HTR-8/SVneo (cell line): ENCODE measurements at regions not wholly inside any gene's neighbourhood (a gene's known extent, or its start where the extent isn't known, plus 50 kb on each side); places are given as distances from the start of the nearest gene placed in this dataset.
"Not testable (repeated sequence)": the region's sequence is repeated elsewhere in the genome, so short reads cannot be mapped to it uniquely, and the experiment has no call there.

ENCODE experiments used
- DNase-seq: peaks from one replicate; pipeline ENCODE4 v3.0.0; 2011; ENCODE audit warnings: low spot score, mixed read lengths; ENCODE audit not compliant: insufficient read length
- FAIRE-seq: peaks from 2 replicates; lab custom pipeline; 2011; peaks lifted over from hg19 to GRCh38; lab: Jason Lieb, UNC

- DNase-seq = no peak
- no peak for FAIRE-seq
Measured at GRCh38 chr7:138248609-138249008, 172.3 kb downstream of the AKR1D1 start.

DNA sequence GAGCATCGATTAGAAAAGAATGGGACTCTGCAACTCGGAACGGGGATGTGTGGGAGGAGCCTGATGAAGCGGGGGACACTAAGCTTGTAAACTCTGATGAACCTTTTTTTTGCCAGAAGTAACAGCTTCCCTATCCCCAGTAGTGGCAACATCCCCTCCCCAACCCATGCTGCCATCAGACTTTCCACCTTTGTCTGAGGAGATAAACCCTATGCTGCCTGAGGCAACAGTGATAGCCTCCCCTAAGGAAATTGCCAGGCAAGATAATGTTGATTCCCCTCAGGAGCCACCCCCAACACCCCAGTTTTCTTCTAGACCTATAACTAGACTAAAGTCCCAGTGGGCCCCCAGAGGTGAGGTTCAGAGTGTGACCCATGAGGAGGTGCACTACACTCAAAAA is 173.7 kb downstream of the AKR1D1 start:
- no peak for DNase-seq
- no peak for FAIRE-seq

GRCh38 chr7:138252666-138253065 is 176.4 kb downstream of the AKR1D1 start:
- FAIRE-seq, DNase-seq: not testable (repeated sequence)

DNA sequence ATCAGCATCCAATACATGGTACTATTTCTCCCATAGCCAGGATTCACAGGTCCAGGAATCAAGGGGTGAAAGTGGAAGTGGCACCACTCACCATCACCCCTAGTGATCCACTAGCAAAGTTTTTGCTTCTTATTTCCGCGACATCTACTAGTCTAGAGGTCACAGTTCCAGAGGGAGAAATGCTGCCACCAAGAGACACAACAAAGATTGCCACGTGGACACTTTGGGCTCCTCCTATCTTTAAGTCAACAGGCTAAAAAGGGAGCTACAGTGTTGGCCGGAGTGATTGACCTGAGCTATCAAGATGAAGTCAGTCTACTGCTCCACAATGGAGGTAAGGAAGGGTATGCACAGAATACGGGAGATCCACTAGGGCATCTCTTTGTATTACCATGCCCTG is 178.2 kb downstream of the AKR1D1 start:
- DNase-seq (no peak), FAIRE-seq (no peak)

- no peak for DNase-seq
Measured at GRCh38 chr7:138257459-138258196, 181.4 kb downstream of the AKR1D1 start.

GRCh38 chr7:138258197-138258559 is 181.9 kb downstream of the AKR1D1 start:
- DNase-seq (no peak), FAIRE-seq (no peak)

More at GRCh38 chr7:138257459-138258196, 181.4 kb downstream of the AKR1D1 start:
- FAIRE-seq = no peak

DNA sequence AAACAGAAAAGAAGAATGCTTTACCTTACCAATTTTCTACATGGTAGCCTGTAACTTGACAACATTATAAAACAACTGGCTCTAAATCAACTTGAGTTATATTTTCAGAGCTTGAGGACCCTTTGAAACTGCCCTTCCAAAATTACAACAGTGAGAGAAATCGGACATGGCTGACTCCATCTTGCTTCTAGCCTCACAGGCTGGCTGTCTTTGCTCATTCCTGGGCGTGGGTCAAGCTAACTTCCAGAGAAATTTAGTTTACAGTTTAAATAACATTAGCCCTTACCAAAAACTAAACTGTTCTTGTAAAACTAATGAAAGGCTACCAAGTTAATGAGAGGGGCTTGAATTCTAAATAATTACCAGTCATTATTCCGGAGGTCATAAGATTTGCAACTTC is 183.4 kb downstream of the AKR1D1 start:
- FAIRE-seq (no peak), DNase-seq (no peak)

DNA sequence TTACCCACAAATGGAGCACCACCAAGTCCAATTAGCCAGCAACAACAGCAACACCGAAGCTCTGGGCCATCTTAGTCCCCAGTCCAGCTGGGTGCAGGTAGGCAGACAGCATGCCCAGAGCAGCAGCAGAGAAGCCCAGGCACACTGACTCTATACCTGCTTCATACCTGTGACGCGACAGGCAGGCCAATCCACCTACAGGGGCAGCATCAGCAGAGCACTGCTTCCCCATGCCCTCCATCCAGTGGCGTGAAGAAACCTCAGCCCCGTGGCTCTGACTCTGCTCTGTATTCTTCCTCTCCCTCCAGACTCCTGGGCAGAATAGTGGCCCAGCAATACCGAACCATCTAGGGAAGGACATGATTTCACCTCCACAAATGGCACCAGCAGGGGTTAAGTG is 191.7 kb downstream of the AKR1D1 start:
- no peak for FAIRE-seq

DNA sequence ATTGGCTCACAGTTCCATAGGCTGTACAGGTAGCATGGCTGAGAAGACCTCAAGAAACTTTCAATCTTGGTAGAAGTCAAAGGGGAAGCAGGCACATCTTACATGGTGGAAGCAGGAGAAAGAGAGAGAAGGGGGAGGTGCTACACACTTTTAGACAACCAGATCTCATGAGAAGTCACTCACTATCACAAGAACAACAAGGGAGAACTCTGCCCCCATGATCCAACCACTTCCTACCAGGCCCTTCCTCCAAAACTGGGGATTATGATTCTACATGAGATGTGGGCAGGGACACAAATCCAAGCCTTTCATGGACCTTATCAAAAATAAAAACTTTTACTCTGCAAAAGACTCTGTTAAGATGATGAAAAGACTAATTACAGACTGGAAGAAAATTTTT is 183.2 kb upstream of the TRIM24 start:
- FAIRE-seq = no peak
- DNase-seq = no peak

More for the DNA sequence above, 191.7 kb downstream of the AKR1D1 start:
- no peak for DNase-seq

DNA sequence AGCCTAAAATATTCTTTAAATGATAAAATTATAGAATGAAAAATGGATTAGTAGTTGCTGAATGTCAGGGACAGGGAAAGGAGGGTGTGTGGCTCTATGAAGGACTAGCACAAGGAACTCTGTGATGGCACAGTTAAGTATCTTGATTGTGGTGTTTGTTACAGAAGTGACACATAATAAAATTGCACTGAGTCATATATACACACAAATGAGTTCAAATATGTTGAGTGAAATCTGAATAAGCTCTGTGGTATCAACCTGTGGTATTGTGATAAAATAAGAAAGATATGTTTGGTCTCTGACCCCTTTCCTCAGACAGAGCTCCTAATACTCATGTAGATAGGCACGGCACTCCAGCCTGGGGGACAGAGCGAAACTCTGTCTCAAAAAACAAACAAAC is 181.5 kb upstream of the TRIM24 start:
- no peak for FAIRE-seq
- DNase-seq = peak; percentile 3

DNA sequence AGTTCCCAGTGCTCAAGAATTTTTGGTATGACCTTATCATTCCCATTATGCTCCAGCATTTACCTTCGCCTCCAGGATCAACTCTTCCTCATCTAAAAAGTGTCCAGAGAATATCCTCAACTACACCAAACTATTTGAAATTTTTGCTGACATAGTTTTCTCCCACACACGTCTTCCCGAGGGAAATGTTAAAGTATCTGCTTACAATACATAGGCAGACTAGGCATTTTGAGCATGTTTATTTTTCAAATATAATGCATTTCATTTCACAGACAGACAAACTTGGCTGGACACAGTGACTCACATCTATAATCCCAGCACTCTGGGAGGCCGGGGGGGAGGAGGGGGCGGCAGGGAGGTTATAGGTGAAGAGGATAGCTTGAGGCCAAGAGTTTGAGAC is 177.1 kb upstream of the TRIM24 start:
- DNase-seq = no peak
- no peak for FAIRE-seq

GRCh38 chr7:138285129-138285528 is 174.9 kb upstream of the TRIM24 start:
- no peak for FAIRE-seq
- DNase-seq = no peak

- FAIRE-seq = no peak
Measured at GRCh38 chr7:138286846-138287245, 173.2 kb upstream of the TRIM24 start.

GRCh38 chr7:138287549-138287948 is 172.5 kb upstream of the TRIM24 start:
- FAIRE-seq (no peak), DNase-seq (no peak)

More at GRCh38 chr7:138286846-138287245, 173.2 kb upstream of the TRIM24 start:
- DNase-seq = no peak

DNA sequence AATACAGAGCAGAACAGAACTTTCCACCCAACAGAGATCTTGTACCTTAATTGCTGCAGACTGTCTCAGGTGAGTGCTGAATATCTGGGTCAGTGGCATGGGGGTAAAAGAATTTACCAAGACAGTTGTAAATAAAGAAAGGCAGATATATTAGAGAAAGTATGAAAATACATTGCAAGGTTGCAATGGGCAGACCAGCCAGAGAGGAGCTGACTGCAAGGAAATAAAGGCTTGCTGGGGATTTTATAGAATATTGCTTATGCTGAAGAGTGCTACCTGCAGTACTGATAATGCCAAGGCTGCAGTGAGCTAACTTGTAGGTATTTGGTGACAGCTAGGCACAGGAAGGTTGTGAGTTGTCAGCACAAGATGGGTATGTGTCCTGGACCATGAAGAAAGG is 171.0 kb upstream of the TRIM24 start:
- DNase-seq = no peak
- no peak for FAIRE-seq

GRCh38 chr7:138289864-138290263 is 170.2 kb upstream of the TRIM24 start:
- DNase-seq = no peak
- FAIRE-seq = no peak

DNA sequence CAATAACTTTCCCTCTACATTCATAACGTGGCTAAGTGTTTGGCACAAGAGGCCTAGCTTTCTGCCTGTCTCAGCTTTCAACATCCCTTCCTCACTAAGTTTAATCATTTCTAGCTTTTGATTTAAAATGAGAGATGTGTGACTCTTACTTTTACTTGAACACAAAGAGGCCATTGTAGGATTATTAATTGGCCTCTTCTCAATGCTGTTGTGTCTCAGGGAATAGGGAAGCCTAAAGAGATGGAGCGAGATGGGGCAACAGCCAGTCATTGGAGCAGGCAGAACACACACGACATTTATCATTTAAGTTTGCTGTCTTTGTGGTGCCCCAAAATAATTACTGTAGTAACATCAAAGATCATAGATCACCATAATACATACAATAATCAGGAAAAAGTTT is 167.1 kb upstream of the TRIM24 start:
- FAIRE-seq (no peak), DNase-seq (no peak)

GRCh38 chr7:138295049-138295637 is 164.9 kb upstream of the TRIM24 start:
- no peak for FAIRE-seq
- no peak for DNase-seq

DNA sequence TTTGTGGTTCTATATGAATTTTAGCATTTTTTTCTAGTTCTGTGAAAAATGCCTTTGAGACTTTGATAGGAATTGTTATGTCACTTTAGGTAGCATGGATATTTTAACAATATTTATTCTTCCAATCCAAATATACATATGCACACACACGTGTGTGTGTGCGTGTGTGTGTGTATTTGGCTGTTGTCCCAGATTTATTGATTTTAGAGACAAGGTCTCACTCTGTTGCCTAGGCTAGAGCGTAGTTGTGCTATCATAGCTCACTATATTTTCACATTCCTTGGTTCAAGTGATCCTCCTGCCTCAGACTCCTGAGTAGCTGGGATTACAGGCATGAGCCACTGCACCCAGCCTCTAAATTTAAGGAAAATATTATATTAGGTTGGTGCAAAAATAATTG is 162.5 kb upstream of the TRIM24 start:
- no peak for DNase-seq

DNA sequence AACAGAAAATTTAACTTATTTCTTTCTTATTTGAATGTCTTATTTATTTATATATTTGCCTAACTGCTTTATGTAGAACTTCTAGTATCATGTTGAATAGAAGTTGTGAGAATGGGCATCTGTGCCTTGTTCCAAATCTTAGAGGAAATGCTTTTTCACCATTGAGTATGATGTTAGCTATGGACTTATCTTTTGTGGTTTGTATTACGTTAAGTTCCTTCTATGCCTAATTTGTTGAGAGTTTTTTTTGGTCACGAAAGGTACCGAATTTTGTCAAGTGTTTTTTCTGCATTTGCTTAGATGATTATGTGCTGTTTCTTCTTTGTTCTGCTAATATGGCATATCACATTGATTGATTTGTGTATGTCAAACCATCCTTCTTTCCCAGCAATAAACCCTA is 161.0 kb upstream of the TRIM24 start:
- DNase-seq = no peak
- no peak for FAIRE-seq

More for the DNA sequence above, 162.5 kb upstream of the TRIM24 start:
- no peak for FAIRE-seq

DNA sequence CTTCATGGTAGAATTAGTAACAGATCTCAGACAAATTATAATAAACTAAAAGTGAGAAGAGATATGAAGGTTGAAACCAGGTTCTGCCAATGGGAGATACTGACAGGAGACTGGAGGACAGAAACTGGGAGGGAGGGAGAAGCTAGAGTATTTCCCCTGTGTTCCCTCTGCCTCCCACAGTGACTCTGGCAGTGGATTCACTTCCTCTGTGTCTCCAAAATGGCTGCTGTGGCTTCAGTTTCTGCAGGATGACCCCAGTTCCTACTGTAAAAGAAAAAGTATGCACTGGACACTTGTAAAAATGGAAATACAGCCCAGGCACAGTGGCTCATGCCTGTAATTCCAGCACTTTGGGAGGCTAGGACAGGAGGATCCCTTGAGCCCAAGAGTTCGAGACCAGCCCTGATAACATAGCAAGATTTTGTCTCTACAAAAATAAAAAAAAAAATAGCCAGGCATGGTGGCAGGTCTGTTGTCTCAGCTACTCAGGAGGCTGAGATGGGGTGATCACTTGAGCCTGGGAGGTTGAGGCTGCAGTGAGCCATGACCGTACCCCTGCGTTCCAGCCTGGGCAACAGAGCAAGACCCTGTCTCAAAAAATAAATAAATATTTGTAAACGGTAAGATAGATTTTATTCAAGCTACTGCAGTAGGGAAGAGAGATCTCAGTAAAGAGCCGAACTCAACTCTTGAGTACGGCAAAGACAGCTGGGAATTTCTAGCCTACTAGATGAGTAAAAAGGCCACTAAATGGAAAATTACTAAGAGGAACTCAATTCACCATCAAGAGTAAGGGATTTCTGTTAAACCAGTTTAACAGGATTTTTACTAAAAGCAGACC is 156.6 kb upstream of the TRIM24 start:
- no peak for FAIRE-seq

More for the DNA sequence above, 156.6 kb upstream of the TRIM24 start:
- DNase-seq = no peak
